CD4-positive, alpha-beta memory T cell (primary cell): ENCODE measurements at regions not wholly inside any gene's neighbourhood (a gene's known extent, or its start where the extent isn't known, plus 50 kb on each side); places are given as distances from the start of the nearest gene placed in this dataset.

Experiments
- CTCF ChIA-PET: fragments of 350-600 bp; sonication (Branson Sonifier 250); formaldehyde crosslinking; loops from one replicate; lab custom pipeline; 2021; ENCODE audit warnings: inconsistent platforms; ENCODE audit not compliant: partially characterized antibody; lab: Charles Lee
- POLR2A ChIA-PET: fragments of 350-600 bp; sonication (Branson Sonifier 250); formaldehyde crosslinking; loops from one replicate; lab custom pipeline; 2021; ENCODE audit not compliant: partially characterized antibody; lab: Charles Lee
- DNase-seq, 5 donors: peaks; one replicate each; pipeline versions ENCODE4 v3.0.0 to v3.0.0-alpha.2; 2020 to 2022; ENCODE audit warnings: mixed read lengths in 1 of 5
- H3K27ac ChIP-seq: one replicate; pipeline ENCODE4 v1.7.0; 2013; ENCODE audit warnings: low read depth, low read length
- H3K27me3 ChIP-seq: 2 replicates; pipeline ENCODE4 v1.7.0; 2013; ENCODE audit warnings: mild to moderate bottlenecking, low read length, moderate library complexity; ENCODE audit not compliant: insufficient read depth
- H3K36me3 ChIP-seq: 2 replicates; pipeline ENCODE4 v1.7.0; 2013; ENCODE audit warnings: mild to moderate bottlenecking, low read length, moderate library complexity; ENCODE audit not compliant: insufficient read depth
- H3K4me1 ChIP-seq: 2 replicates; pipeline ENCODE4 v1.7.0; 2013; ENCODE audit warnings: mild to moderate bottlenecking, low read length, moderate library complexity; ENCODE audit not compliant: insufficient read depth
- H3K4me3 ChIP-seq, 2 donors: one replicate each; pipeline ENCODE4 v1.7.0; 2013; ENCODE audit warnings: low read length in 2 of 2, mild to moderate bottlenecking in 1 of 2
- H3K9me3 ChIP-seq, 2 donors: one replicate each; pipeline ENCODE4 v1.7.0; 2013; ENCODE audit warnings: low read length in 2 of 2, control low read depth in 1 of 2; ENCODE audit not compliant: control insufficient read depth in 1 of 2
- H3K27ac Mint-ChIP-seq, 7 donors: one replicate each; pipeline ENCODE4 v1.8.0; 2020 to 2021; ENCODE audit warnings: mixed read lengths in 7 of 7, mild to moderate bottlenecking in 6 of 7, inconsistent platforms in 3 of 7, moderate library complexity in 3 of 7
- H3K27me3 Mint-ChIP-seq, 2 donors: one replicate each; pipeline ENCODE4 v1.8.0; 2020 to 2021; ENCODE audit warnings: mixed read lengths in 2 of 2
- H3K36me3 Mint-ChIP-seq, 2 donors: one replicate each; pipeline ENCODE4 v1.8.0; 2020 to 2021; ENCODE audit warnings: mixed read lengths in 2 of 2, inconsistent platforms in 1 of 2, mild to moderate bottlenecking in 1 of 2
- H3K4me1 Mint-ChIP-seq, 4 donors: one replicate each; pipeline ENCODE4 v1.8.0; 2020 to 2021; ENCODE audit warnings: mixed read lengths in 4 of 4, mild to moderate bottlenecking in 1 of 4
- H3K4me3 Mint-ChIP-seq, 8 donors: one replicate each; pipeline ENCODE4 v1.8.0; 2020 to 2021; ENCODE audit warnings: mixed read lengths in 8 of 8, mild to moderate bottlenecking in 7 of 8, moderate library complexity in 6 of 8, inconsistent platforms in 3 of 8
- H3K9me3 Mint-ChIP-seq, 8 donors: one replicate each; pipeline ENCODE4 v1.8.0; 2020 to 2021; ENCODE audit warnings: mixed read lengths in 8 of 8, mild to moderate bottlenecking in 5 of 8, inconsistent platforms in 3 of 8, moderate library complexity in 1 of 8
- intact Hi-C: fragments of 100-400 bp; cut with micrococcal nuclease; formaldehyde crosslinking; loops from one replicate; pipeline ENCODE4 v1.15.1; 2023

GRCh38 chr1:58119971-58120370 is 426.6 kb downstream of the OMA1 start:
- H3K4me3 Mint-ChIP-seq: no peak overlapping the region
- intact Hi-C loops: no loop called here
- no peak overlapping the region for H3K27ac Mint-ChIP-seq
- POLR2A ChIA-PET: no interaction called here
- CTCF ChIA-PET: no interaction called here
- Histone ChIP-seq H3K27ac (no peak overlapping the region), H3K9me3 (no peaks in the 10 kb centered on the region), H3K4me1 (no peaks in the 10 kb centered on the region), H3K27me3 (no peaks in the 10 kb centered on the region), H3K4me3 (no peak overlapping the region), H3K36me3 (no peaks in the 10 kb centered on the region)
- H3K27me3 Mint-ChIP-seq: no peaks in the 10 kb centered on the region
- H3K9me3 Mint-ChIP-seq: peaks cover 0 to 1% (median 0%) of the 10 kb centered on the region in 8 donors
- H3K36me3 Mint-ChIP-seq: no peaks in the 10 kb centered on the region
- H3K4me1 Mint-ChIP-seq: peaks cover 0 to 2% (median 0%) of the 10 kb centered on the region in 4 donors
- DNase-seq: no peak

- Histone ChIP-seq H3K36me3 (no peaks in the 10 kb centered on the region), H3K27me3 (no peaks in the 10 kb centered on the region), H3K4me1 (no peaks in the 10 kb centered on the region), H3K27ac (no peak overlapping the region), H3K4me3 (no peak overlapping the region), H3K9me3 (no peaks in the 10 kb centered on the region)
- DNase-seq: no peak
- peaks cover 0 to 6% of the 10 kb centered on the region in 2 donors for H3K27me3 Mint-ChIP-seq
- ChIA-PET CTCF (no interaction called here), POLR2A (no interaction called here)
- peaks cover 0 to 2% (median 0%) of the 10 kb centered on the region in 4 donors for H3K4me1 Mint-ChIP-seq
- H3K36me3 Mint-ChIP-seq: no peaks in the 10 kb centered on the region
- peaks cover 0 to 9% (median 6%) of the 10 kb centered on the region in 8 donors for H3K9me3 Mint-ChIP-seq
- intact Hi-C loops: no loop called here
- no peak overlapping the region for H3K4me3 Mint-ChIP-seq
- H3K27ac Mint-ChIP-seq: no peak overlapping the region
Observed at GRCh38 chr1:58116284-58116683, 430.2 kb downstream of the OMA1 start.

GRCh38 chr1:58109646-58110200 is 436.8 kb downstream of the OMA1 start:
- Mint-ChIP-seq H3K9me3 (peaks cover 0 to 9% (median 4%) of the 10 kb centered on the region in 8 donors), H3K27ac (no peak overlapping the region), H3K36me3 (no peaks in the 10 kb centered on the region), H3K4me1 (no peaks in the 10 kb centered on the region), H3K4me3 (no peak overlapping the region), H3K27me3 (peaks cover 1 to 8% of the 10 kb centered on the region in 2 donors)
- intact Hi-C loops: no loop called here
- no peak overlapping the region for H3K4me3 ChIP-seq
- ChIA-PET CTCF (no interaction called here), POLR2A (no interaction called here)
- DNase-seq: no peak
- H3K27ac ChIP-seq: no peak overlapping the region
- H3K4me1 ChIP-seq: no peaks in the 10 kb centered on the region
- H3K27me3 ChIP-seq: no peaks in the 10 kb centered on the region
- no peaks in the 10 kb centered on the region for H3K9me3 ChIP-seq
- no peaks in the 10 kb centered on the region for H3K36me3 ChIP-seq

- POLR2A ChIA-PET: no interaction called here
Observed at GRCh38 chr1:58108783-58109182, 437.7 kb downstream of the OMA1 start.

GRCh38 chr1:58107943-58108342 is 438.6 kb downstream of the OMA1 start:
- Histone ChIP-seq H3K4me1 (no peaks in the 10 kb centered on the region), H3K9me3 (no peaks in the 10 kb centered on the region), H3K4me3 (no peak overlapping the region), H3K27me3 (no peaks in the 10 kb centered on the region), H3K36me3 (no peaks in the 10 kb centered on the region), H3K27ac (no peak overlapping the region)
- Mint-ChIP-seq H3K36me3 (no peaks in the 10 kb centered on the region), H3K27ac (no peak overlapping the region), H3K27me3 (peaks cover 1 to 4% of the 10 kb centered on the region in 2 donors), H3K4me1 (no peaks in the 10 kb centered on the region), H3K9me3 (peaks cover 0 to 2% (median 0%) of the 10 kb centered on the region in 8 donors), H3K4me3 (no peak overlapping the region)
- POLR2A ChIA-PET: no interaction called here
- DNase-seq: no peak
- intact Hi-C loops: no loop called here
- CTCF ChIA-PET: no interaction called here

More at GRCh38 chr1:58108783-58109182, 437.7 kb downstream of the OMA1 start:
- Mint-ChIP-seq H3K27ac (no peak overlapping the region), H3K36me3 (no peaks in the 10 kb centered on the region), H3K9me3 (peaks cover 0 to 3% (median 0%) of the 10 kb centered on the region in 8 donors), H3K27me3 (peaks cover 1 to 8% of the 10 kb centered on the region in 2 donors), H3K4me3 (no peak overlapping the region), H3K4me1 (no peaks in the 10 kb centered on the region)
- no peaks in the 10 kb centered on the region for H3K4me1 ChIP-seq
- intact Hi-C loops: no loop called here
- no peak for DNase-seq
- no peaks in the 10 kb centered on the region for H3K9me3 ChIP-seq
- H3K27ac ChIP-seq: no peak overlapping the region
- H3K4me3 ChIP-seq: no peak overlapping the region
- CTCF ChIA-PET: no interaction called here
- H3K36me3 ChIP-seq: no peaks in the 10 kb centered on the region
- H3K27me3 ChIP-seq: no peaks in the 10 kb centered on the region

- no peak overlapping the region for H3K4me3 Mint-ChIP-seq
- H3K27ac ChIP-seq: no peak overlapping the region
- H3K27me3 Mint-ChIP-seq: peaks cover 1 to 2% of the 10 kb centered on the region in 2 donors
- H3K9me3 ChIP-seq: no peaks in the 10 kb centered on the region
- POLR2A ChIA-PET: no interaction called here
- no peaks in the 10 kb centered on the region for H3K36me3 ChIP-seq
- DNase-seq: no peak
- H3K27me3 ChIP-seq: no peaks in the 10 kb centered on the region
- H3K27ac Mint-ChIP-seq: no peak overlapping the region
- intact Hi-C loops: no loop called here
- H3K4me1 Mint-ChIP-seq: no peaks in the 10 kb centered on the region
- H3K36me3 Mint-ChIP-seq: no peaks in the 10 kb centered on the region
- H3K4me3 ChIP-seq: no peak overlapping the region
- H3K9me3 Mint-ChIP-seq: no peaks in the 10 kb centered on the region
- no peaks in the 10 kb centered on the region for H3K4me1 ChIP-seq
- CTCF ChIA-PET: no interaction called here
Observed at GRCh38 chr1:58104960-58105359, 441.6 kb downstream of the OMA1 start.

- Histone ChIP-seq H3K36me3 (no peaks in the 10 kb centered on the region), H3K4me3 (no peak overlapping the region), H3K27me3 (no peaks in the 10 kb centered on the region), H3K27ac (no peak overlapping the region), H3K9me3 (no peaks in the 10 kb centered on the region), H3K4me1 (no peaks in the 10 kb centered on the region)
- no peak overlapping the region for H3K27ac Mint-ChIP-seq
- H3K4me1 Mint-ChIP-seq: no peaks in the 10 kb centered on the region
- POLR2A ChIA-PET: no interaction called here
- no peak overlapping the region for H3K4me3 Mint-ChIP-seq
- peaks cover 0 to 4% (median under 1%) of the 10 kb centered on the region in 8 donors for H3K9me3 Mint-ChIP-seq
- H3K27me3 Mint-ChIP-seq: peaks cover 0 to 3% of the 10 kb centered on the region in 2 donors
- H3K36me3 Mint-ChIP-seq: no peaks in the 10 kb centered on the region
- CTCF ChIA-PET: no interaction called here
- DNase-seq: no peak
- intact Hi-C loops: no loop called here
Observed at GRCh38 chr1:58096714-58097113, 449.8 kb downstream of the OMA1 start.
